ENCODE measurements at regions not wholly inside any gene's neighbourhood (a gene's known extent, or its start where the extent isn't known, plus 50 kb on each side); places are given as distances from the start of the nearest gene placed in this dataset.
"Not testable (repeated sequence)": the region's sequence is repeated elsewhere in the genome, so short reads cannot be mapped to it uniquely, and the experiment has no call there.

DNA sequence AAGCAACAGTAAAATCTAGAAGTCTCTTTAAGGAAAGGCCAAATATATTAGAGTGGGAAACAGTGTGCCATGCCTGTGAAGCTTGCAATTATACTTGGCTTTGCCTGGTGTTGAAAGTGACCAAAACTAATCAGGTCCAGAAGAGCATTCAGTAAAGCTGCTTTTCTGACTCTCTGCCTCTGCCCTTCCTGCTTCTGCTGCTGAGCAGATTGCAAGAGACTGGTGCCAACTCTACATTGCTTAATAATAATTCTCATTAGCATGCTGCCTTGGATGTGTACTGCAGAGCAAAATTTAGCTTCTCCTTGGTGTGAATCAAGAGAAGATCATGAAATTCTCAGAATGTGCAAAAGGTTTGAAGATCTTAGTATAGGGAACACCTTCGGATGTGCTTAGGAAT is 120.4 kb upstream of the RFX3 start:
- ChIA-PET POLR2A (ENCODE audit: unreplicated experiment) (no interaction called here), CTCF (no interaction called here)
- Histone ChIP-seq H3K9me2 (ENCODE audit: insufficient read depth) (no peaks in the 10 kb centered on the region), H3K4me1 (replicated peaks; ENCODE audit: insufficient read depth) (no peaks in the 10 kb centered on the region), H3K9me3 (ENCODE audit: insufficient read depth, low read depth) (no peaks in the 10 kb centered on the region), H3K27me3 (ENCODE audit: insufficient read depth, low read depth) (no peaks in the 10 kb centered on the region), H2AFZ (no peak overlapping the region), H3K79me2 (ENCODE audit: low read depth) (no peaks in the 10 kb centered on the region), H3K4me3 (no peak overlapping the region), H3K27ac (no peak overlapping the region), H3K36me3 (ENCODE audit: low read depth) (no peaks in the 10 kb centered on the region), H4K20me1 (ENCODE audit: insufficient read depth) (no peaks in the 10 kb centered on the region), H3K4me2 (no peak overlapping the region), H3F3A (ENCODE audit: insufficient read depth, low read depth) (no peaks in the 10 kb centered on the region)
- no TSS peak for BruUV-seq (replicated peaks)
- intact Hi-C loops (cut with micrococcal nuclease; ENCODE audit: unreplicated experiment): no loop called here
- no peak for DNase-seq
- TF ChIP-seq, protein P1, sequence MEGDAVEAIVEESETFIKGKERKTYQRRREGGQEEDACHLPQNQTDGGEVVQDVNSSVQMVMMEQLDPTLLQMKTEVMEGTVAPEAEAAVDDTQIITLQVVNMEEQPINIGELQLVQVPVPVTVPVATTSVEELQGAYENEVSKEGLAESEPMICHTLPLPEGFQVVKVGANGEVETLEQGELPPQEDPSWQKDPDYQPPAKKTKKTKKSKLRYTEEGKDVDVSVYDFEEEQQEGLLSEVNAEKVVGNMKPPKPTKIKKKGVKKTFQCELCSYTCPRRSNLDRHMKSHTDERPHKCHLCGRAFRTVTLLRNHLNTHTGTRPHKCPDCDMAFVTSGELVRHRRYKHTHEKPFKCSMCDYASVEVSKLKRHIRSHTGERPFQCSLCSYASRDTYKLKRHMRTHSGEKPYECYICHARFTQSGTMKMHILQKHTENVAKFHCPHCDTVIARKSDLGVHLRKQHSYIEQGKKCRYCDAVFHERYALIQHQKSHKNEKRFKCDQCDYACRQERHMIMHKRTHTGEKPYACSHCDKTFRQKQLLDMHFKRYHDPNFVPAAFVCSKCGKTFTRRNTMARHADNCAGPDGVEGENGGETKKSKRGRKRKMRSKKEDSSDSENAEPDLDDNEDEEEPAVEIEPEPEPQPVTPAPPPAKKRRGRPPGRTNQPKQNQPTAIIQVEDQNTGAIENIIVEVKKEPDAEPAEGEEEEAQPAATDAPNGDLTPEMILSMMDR (conservative IDR thresholded peaks at IDR 0.05): no peak
- TF ChIP-seq EZH2 (IDR thresholded peaks at IDR 0.05; ENCODE audit: low read depth): no peak

DNA sequence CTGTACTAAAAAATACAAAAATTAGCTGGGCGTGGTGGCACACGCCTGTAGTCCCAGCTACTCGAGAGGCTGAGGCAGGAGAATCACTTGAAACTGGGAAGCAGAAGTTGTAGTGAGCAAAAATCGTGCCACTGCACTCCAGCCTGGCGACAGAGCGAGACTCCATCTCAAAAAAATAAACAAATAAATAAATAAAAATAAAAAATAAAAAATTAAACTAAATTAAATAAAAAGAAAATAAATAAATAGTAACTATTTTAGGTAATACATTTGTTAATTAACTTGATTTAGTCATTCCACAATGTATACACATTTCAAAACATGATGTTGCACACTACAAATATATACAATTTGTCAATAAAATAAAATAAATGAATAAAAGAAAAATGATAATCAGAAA is 116.3 kb upstream of the RFX3 start:
- H3K9me2 ChIP-seq (ENCODE audit: insufficient read depth); H3K9me3 ChIP-seq (ENCODE audit: insufficient read depth, low read depth); BruUV-seq (replicated peaks); H3K27me3 ChIP-seq (ENCODE audit: insufficient read depth, low read depth); CTCF ChIA-PET; H3F3A ChIP-seq (ENCODE audit: insufficient read depth, low read depth); intact Hi-C loops (cut with micrococcal nuclease; ENCODE audit: unreplicated experiment); H3K4me3 ChIP-seq; POLR2A ChIA-PET (ENCODE audit: unreplicated experiment); H2AFZ ChIP-seq; H3K4me1 ChIP-seq (replicated peaks; ENCODE audit: insufficient read depth); DNase-seq; H3K4me2 ChIP-seq; H4K20me1 ChIP-seq (ENCODE audit: insufficient read depth); H3K36me3 ChIP-seq (ENCODE audit: low read depth); H3K79me2 ChIP-seq (ENCODE audit: low read depth); H3K27ac ChIP-seq: not testable (repeated sequence)

DNA sequence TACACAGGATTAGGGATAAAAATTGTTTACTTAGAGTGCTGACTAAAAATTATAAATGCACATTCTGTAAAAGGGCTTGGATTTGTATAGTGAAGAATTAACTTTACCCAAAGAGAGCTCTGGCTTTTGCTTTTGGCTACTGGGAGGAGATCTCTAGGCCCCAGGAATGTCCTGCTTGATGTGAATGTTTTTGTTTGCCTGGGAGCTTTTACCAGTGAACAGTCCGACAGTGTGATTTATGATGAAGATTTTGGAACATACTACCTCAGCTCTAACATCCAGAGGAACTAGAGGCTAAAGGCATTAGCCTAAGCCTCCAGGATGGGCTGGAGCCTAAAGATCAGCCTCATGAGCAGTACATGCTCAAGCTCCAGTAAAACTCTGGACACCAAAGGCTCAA is 103.7 kb upstream of the RFX3 start:
- H3K36me3 ChIP-seq (ENCODE audit: low read depth): no peaks in the 10 kb centered on the region
- intact Hi-C loops (cut with micrococcal nuclease; ENCODE audit: unreplicated experiment): no loop called here
- H3F3A ChIP-seq (ENCODE audit: insufficient read depth, low read depth): no peaks in the 10 kb centered on the region
- H2AFZ ChIP-seq: no peak overlapping the region
- ChIA-PET CTCF (no interaction called here), POLR2A (ENCODE audit: unreplicated experiment) (no interaction called here)
- no peaks in the 10 kb centered on the region for H3K79me2 ChIP-seq (ENCODE audit: low read depth)
- H3K9me2 ChIP-seq (ENCODE audit: insufficient read depth): no peaks in the 10 kb centered on the region
- no peaks in the 10 kb centered on the region for H4K20me1 ChIP-seq (ENCODE audit: insufficient read depth)
- H3K27ac ChIP-seq: no peak overlapping the region
- no peak for DNase-seq
- no peak overlapping the region for H3K4me3 ChIP-seq
- no peaks in the 10 kb centered on the region for H3K9me3 ChIP-seq (ENCODE audit: insufficient read depth, low read depth)
- no peak for TF ChIP-seq EZH2 (IDR thresholded peaks at IDR 0.05; ENCODE audit: low read depth)
- TF ChIP-seq, protein P1 (conservative IDR thresholded peaks at IDR 0.05): no peak
- H3K4me1 ChIP-seq (replicated peaks; ENCODE audit: insufficient read depth): no peaks in the 10 kb centered on the region
- no peak overlapping the region for H3K4me2 ChIP-seq
- no peaks in the 10 kb centered on the region for H3K27me3 ChIP-seq (ENCODE audit: insufficient read depth, low read depth)
- BruUV-seq (replicated peaks): no TSS peak

DNA sequence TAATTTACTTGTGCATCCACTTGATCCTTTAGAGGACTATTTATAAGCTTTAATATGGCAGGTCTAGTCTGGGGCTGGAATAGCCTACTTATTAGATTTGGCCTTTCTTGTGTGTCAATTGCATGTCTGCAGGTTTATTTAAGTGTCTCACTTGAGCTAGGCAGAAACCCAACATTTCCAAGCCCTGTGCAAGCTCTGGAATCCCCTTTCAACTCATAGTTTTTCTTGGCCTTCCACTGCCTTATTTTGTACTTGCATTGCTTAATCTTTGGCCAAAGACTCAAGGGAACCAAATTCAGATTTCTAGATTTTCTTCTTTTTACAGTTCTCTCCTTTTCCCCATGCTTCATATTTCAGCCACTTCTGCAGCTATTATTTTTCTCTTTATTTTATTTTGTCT is 102.4 kb upstream of the RFX3 start:
- H3K27me3 ChIP-seq (ENCODE audit: insufficient read depth, low read depth): no peaks in the 10 kb centered on the region
- H3K4me1 ChIP-seq (replicated peaks; ENCODE audit: insufficient read depth): no peaks in the 10 kb centered on the region
- TF ChIP-seq, protein P1 (conservative IDR thresholded peaks at IDR 0.05): no peak
- no peaks in the 10 kb centered on the region for H3K36me3 ChIP-seq (ENCODE audit: low read depth)
- CTCF ChIA-PET: no interaction called here
- no peaks in the 10 kb centered on the region for H3F3A ChIP-seq (ENCODE audit: insufficient read depth, low read depth)
- BruUV-seq (replicated peaks): no TSS peak
- H4K20me1 ChIP-seq (ENCODE audit: insufficient read depth): no peaks in the 10 kb centered on the region
- H3K27ac ChIP-seq: no peak overlapping the region
- H3K4me2 ChIP-seq: no peak overlapping the region
- DNase-seq: no peak
- no peak overlapping the region for H3K4me3 ChIP-seq
- H3K9me3 ChIP-seq (ENCODE audit: insufficient read depth, low read depth): no peaks in the 10 kb centered on the region
- POLR2A ChIA-PET (ENCODE audit: unreplicated experiment): no interaction called here
- no peaks in the 10 kb centered on the region for H3K9me2 ChIP-seq (ENCODE audit: insufficient read depth)
- no peak overlapping the region for H2AFZ ChIP-seq
- intact Hi-C loops (cut with micrococcal nuclease; ENCODE audit: unreplicated experiment): no loop called here
- no peaks in the 10 kb centered on the region for H3K79me2 ChIP-seq (ENCODE audit: low read depth)

All from PC-9 (cell line).